NCI-H345 (cell line): ENCODE measurements at regions not wholly inside any gene's neighbourhood (a gene's known extent, or its start where the extent isn't known, plus 50 kb on each side); places are given as distances from the start of the nearest gene placed in this dataset.

ENCODE experiments used
- DNase-seq: peaks from one replicate; lab custom pipeline; 2025; lab: John Stamatoyannopoulos, UW

DNA sequence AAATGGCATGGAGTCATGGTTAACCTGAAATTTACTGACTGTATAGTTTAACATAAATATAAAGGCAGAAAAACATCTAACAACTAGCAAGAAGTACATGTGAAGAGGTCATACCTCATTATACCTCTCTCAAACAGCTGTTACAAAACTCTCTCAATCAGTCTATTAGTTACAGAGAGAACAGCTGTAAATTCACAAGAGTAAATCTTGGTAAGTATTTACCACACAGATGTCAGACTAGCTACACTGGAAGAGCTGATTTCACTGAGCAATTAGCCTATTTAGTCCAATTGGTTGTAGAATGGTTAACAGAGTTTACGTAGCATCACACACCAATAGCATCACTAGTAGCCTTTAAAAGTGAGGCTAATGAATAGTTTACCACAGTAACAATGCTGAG, 463.4 kb upstream of the USP15 start:
- no peak for DNase-seq

DNA sequence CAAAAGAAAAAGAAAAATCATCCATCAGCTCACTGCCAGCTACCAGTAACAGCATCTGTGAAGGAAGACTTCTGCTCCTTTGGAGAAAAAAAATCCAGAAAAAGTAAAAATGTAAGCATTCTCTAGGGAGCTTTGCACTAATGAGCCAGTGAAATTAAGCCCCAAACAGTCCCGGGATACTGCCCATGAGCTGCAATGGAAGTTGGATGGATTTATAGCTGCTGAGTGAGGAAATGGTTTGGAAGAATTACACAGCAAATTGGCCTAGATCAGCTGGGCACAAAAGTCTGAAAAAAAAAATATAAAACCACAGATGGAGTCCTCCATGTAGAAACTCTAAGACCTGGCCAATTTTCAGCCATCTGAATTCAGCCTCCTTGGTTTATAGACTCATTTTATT, 462.9 kb upstream of the USP15 start:
- no peak for DNase-seq

DNA sequence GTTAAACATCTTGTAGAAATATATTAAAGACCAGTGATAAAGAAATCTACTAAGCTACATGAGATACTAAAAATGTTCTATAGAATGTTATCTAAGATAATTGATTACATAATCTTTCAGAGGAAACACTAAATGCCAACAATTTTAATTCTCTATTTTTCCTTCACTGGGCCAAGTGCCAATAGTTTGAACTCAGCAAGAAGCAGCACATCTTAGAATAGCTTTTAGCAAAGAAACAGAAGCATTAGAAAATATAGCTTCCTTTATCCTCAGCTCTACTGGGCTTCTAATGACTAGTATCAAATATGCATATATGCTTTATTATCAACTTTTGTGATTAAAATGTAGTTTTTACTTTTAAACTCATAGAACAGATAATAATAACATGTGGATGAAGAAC, 461.4 kb upstream of the USP15 start:
- DNase-seq, result no peak

DNA sequence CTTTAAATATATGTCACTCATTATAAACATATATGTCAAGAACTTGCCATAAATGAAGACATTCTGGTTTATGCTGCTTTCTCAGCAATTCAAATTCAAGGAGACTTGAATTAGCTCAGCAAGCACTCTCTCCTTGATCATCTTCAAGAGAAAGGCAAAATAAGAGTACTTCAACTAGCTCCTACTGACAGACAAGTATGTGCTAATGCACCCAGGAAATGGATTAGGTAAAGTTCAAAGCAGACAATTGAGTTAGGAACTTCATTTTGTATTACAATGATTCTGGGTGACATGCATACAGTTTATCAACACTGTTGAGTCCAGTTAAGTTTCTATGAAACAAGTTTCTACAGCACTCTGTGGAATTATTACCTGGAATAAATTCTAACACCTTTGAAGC, 455.9 kb upstream of the USP15 start:
- no peak for DNase-seq

DNA sequence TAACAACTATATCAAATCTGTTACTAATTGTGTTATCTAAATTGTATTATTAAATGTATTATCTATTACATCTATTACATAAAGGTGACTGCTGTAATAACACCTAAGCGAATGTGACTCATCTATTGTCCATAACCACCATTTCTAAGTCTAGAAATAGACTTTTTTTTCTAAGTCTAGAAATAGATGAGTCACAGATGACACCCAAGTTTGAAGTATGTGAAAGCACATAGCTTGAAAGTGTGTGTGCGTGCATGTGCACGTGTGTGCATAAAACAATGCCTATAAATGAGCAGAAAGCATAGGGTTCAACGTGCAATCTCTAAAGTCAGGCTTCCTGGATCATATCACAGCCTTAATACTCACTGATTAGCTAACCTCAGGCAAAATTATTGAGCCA, 451.3 kb upstream of the USP15 start:
- DNase-seq, result no peak

DNA sequence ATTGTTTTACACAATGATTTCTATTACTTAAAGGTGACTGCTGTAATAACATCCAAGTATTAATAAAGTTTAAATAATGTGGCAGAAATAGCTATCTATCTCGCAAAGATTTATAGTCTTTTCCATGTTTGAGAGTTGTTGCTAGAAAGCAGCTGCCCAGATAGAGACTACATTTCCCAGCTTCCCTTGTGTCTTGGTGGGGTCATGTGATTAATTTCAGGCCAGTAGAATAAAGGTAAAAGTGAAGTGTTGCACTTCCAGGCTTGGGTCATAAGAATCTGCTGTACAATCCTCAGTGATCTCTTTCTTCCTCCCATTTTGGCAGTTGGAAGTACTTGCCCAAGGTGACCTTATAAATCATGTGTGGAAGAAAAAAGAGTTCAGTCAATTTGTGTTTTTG, 449.7 kb upstream of the USP15 start:
- no peak for DNase-seq

DNA sequence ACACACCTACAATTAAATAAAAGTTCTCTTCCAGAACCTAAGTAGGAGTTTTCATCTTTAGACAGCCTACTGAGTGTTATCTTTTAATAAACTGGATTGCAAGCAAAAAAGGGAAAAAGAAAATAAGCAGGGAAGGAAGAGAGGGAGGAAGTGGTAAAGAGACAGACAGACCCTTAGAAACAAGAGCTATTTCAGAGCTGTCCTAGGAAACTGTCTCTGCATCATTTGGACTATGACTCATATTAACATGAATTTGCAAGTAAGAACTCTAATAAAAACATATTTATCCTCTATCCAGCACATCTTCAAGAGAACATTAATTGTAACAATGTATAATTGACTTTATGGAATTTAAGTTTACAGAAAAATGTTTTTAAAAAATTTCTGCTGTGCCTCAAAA, 438.8 kb upstream of the USP15 start:
- no peak for DNase-seq

DNA sequence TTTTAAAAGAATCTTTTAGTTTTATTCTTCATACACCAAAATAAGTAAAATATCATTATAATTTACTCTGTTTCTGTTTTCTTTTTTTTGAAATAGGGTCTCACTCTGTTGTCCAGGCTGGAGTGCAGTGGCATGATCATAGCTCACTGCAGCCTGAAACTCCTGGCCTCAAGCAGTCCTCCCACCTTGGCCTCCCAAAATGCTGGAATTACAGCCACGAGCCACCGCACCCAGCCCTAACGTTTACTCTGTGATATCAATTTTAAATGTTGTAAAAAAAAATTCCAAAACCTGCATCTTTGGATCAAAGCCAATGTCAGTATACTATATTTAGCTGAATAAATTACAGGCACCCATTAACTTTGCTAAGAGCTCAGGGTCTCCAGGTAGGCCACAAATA, 437.1 kb upstream of the USP15 start:
- DNase-seq, result no peak

DNA sequence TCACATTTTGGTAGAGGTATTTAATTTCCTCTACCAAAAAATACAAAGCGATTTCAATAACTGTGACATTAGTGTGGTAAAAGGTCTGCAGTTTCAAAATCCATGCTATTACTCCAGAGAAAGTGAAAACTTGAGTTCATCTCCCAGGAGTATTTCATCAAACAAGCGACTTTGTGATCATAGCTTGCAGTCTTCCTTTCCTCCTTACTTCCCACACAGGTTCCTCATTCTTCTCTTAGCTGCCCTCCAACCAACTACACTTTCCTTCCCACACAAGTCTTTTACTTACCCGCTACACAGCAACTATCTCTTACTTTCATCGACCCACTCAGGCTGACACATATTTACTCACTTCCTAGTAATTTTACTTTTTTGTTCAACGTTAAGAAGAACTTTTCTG, 413.4 kb upstream of the USP15 start:
- DNase-seq, result no peak

DNA sequence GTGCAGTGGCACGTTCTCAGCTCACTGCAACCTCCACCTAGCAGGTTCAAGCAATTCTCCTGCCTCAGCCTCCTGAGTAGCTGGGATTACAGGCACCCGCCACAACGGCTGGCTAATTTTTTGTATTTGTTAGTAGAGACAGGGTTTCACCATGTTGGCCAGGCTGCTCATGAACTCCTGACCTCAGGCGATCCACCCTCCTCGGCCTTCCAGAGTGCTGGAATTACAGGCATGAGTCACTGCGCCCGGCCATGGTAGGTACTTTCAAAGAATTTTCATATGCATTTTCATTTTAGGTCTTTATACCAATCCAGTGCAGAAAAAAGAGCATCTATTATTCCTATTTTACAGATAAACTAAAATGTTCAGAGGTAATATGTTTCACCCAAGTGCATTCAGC, 411.3 kb upstream of the USP15 start:
- DNase-seq, result no peak

DNA sequence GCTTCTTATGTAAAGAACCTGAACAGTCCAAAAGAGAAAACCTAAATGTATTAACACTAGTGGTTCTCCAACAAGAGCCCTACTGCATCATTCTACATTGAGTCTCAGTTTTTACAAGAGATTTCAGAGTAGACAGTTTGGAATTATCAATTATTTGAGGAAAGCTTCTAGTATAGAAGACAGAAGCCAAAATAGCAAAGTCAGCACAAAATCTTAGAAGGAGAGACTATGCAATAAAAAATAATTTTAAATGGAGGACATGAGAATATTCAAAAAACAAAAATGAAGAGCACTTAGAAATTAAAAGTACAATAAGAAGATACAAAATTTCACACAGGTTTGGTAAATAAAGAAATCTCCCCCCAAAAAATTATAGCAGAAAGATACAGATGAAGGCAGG, 406.3 kb upstream of the USP15 start:
- DNase-seq, result no peak

DNA sequence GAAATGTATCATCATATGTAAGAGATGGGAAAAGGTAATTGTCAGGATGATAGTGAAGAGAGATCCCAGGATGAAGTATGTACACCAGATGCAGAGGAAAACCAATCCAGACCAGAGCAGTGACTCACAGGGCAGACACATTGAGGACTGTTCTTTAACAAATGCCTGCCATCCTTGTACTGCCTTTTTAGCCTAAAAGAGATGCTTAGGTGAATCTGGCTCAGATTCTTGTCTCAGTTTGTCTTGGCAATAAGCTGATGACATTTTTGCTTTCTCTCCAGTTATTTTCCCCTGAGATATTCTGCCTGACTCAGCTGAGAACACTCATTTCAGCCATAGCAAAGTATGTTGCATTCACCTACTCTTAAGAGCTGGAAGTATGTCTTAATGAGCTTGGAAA, 405.3 kb upstream of the USP15 start:
- DNase-seq, result no peak

DNA sequence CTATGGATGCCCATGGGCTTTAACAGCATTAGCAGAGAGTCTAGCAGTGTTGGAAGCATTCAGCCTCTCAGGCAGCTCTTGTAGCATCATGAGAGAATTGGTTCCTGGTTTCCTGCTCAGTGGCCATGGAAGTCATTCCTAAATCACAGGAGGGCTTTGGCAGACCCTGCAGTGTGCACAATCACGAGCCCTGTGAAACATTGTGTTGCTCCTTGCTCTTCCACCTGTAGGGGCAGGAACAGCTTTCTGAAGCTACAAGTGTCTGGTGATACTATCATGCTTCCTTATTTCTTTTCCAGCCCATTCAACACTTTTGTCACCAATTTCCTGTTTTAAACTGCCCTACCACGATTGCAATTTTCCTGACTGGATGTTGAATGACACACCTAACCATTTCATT, 402.2 kb upstream of the USP15 start:
- DNase-seq, result no peak

DNA sequence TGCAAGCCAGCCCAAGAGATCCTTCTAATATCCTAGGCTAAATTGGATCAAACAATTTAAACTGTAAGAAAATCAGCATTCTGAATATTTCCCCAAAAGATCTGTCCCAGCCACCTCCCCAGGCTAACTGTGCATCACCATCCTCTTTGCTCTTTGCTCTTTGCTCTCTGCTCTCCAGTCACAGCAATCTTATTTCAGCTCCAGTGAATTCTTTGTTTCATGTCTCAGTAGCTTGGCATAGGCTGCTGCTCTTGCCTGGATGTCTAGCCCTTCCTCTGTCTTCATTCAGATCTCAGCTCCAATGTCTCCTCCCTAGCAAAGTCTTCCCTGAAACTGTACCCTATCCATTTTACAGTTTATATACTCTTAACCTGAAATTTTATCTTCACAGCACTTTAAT, 399.8 kb upstream of the USP15 start:
- no peak for DNase-seq

DNA sequence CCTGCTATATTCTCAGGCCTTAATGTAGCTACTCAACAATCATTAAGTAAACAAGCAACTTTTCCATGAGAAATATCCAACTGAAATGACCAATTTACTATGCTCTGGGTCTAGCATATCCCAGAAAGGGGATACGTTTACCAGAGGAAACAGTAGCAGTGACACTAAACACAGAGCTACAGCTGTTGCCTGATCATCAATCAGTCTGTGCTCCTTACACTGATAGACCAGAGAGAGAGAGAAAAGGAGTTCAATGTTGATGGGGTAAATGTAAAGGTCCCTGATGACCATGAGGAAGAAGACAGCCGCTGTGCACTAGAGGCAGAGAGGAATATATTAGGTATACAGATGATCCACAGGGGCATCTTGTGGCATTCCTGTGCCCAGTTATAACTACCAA, 397.2 kb upstream of the USP15 start:
- no peak for DNase-seq

DNA sequence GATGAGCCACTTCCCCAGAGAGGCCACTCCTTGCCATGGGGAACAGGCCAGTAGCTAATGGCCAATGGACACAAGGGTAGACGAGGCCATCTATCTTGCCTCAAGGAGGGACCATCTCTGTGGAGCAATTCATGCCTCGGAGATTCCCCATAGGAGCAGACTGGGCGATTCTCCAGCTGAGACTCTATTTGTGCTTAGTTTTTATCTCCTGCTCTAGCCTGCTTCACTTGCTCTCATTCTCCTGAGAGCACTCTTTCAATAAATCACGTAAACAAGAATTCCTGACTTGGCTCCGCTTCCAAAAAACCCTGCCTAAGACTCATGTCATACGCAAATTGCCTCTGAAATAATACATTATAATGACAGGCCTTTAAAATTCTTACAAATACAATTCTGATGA, 396.4 kb upstream of the USP15 start:
- DNase-seq, result no peak

DNA sequence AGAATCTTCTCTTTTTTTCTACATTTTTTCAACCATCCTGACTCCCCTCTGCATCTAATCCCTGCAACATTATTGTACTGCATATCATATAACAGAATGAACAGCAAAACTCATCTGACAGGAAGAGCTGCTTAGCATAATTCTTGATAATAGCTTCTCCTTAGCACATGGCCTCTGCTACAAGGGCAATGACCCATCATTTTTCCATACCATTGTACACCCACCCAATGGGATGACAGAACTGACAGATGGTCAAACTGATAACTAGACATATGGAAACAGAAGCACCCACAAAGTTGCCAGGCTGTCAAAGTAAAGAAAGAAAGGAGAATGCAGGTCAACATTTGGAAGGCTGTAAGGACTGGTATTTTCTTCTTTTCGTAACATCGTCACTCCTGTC, 390.4 kb upstream of the USP15 start:
- DNase-seq, result no peak

DNA sequence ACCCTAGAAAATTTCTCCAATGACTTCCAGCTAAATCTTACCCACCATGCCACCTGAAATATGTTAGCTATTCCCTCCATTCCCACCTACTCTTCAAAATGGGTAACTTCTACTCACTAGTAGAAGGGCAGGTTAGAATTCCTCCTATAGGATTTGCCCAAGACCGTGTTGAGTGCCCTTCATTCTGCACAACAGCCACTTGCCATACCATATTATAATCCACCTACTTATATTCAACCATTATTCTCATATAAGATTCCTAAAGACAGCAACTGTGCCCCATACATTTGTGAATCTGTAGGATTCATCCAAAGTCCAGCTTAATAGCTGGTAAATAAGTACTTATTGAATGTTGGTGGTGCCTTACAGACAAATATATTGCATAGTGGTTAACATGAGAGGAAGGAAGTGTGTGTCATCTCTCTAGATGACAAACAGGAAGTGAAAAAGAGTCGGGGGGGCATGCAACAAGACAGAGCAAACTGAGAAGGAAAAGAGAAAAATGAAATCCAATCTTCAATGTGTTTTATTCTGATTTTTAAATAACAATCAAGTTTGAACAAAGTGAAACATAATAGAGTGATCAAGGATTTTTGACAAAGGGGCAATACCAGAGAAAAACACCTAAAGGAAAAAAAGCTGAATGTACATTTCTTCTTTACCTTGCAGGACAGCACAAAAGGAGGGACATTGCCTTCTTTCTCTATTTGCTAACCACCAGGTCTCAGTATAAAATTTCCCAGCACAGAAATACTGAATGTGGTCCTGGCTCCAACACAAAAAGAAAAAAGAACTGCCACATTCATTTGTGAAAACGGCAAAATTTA, 389.3 kb upstream of the USP15 start:
- DNase-seq, result no peak

DNA sequence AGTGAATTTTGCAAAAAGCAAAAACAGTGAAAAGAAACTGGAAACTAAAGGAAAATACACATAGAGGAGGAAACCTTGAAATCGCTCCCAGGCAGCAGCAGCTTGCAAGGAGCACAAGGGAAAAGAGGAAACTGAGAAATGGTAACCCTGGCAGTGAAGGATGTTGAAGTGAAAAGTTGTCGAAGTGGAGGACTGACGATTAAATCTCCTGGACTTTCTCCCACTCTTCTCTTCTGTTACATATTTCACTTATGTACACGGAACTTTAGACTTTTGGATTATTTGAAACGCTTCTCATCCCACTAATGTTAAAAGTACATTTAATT, 388.8 kb upstream of the USP15 start:
- DNase-seq, result no peak

DNA sequence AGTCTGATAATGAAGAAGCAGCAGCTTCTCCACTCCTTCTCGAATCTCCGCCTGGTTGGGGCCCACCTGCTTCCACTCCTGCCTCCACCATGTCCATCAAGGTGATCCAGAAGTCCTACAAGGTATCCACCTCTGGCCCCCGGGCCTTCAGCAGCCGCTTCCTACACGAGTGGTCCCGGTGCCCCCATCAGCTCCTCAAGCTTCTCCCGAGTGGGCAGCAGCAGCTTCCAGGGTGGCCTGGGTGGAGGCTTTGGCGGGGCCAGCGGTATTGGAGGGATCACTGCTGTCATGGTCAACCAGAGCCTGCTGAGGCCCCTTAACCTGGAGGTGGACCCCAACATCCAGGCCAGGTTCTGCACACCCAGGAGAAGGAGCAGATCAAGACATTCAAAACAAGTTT, 381.0 kb upstream of the USP15 start:
- no peak for DNase-seq

DNA sequence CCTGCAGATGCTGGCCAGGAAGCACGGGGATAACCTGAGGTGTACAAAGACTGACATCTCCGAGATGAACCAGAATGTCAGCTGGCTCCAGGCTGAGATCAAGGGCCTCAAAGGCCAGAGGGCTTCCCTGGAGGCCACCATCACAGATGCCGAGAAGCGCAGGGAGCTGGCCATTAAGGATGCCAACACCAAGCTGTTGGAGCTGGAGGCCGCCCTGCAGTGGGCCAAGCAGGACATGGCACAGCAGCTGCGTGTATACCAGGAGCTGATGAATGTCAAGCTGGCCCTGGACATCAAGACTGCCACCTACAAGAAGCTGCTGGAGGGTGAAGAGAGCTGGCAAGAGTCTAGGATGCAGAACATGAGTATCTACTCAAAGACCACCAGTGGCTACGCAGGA, 380.0 kb upstream of the USP15 start:
- DNase-seq, result no peak

DNA sequence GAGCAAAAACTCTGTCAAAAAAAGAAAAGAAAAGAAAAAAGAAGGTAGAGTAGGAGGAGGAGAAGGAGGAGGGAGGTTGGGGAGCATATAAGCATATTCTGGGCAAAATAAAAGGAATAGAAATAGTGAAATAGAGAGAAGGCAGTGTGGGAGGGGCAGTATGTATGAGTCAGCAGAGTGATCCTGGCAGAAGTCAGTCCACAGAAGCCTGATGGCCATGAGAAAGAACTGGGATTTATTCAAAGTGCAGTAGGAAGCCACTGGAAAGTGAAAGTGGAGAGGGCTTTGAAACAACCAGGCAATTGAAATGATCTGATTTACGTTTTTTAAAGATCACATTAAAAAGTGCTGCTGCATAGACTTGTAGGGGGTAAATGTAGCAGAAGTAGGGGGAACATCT, 368.6 kb upstream of the USP15 start:
- DNase-seq, result no peak

DNA sequence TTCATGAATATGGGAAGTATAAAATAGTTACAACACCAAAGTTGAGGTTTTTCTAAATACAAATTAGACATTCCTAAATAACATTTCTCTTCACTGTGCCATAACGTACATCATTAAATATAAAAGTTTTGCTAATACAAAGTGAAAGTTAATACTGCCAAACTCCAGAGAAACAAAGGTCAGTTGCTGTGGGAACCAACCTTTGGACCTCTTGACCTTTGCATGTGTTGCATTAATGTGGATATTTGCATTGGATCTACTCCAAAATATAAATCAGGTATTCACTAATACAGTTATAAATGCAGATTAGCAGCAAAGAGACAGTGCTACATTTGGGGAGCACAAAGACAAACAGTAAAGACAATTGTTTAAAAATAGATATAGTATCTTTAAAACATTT, 366.0 kb upstream of the USP15 start:
- no peak for DNase-seq

DNA sequence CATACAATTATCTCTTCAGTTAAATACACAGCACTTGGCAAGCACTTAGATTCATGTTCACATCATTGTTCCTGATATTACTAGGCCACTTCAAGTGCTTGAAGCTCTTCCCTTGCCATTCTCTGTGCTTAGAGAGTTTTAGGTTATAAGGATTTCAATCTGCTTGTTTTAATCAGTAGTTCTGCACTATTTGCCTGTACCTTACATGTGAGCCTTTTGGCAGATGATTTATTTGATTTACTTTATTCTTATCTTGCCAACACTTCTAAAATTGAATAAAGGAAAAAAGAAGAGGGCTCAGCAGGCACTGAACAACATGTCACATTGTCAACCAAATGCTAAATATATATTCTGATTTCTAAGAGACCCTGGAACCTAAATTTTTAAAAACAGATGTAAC, 363.8 kb upstream of the USP15 start:
- peak; percentile 28 for DNase-seq

DNA sequence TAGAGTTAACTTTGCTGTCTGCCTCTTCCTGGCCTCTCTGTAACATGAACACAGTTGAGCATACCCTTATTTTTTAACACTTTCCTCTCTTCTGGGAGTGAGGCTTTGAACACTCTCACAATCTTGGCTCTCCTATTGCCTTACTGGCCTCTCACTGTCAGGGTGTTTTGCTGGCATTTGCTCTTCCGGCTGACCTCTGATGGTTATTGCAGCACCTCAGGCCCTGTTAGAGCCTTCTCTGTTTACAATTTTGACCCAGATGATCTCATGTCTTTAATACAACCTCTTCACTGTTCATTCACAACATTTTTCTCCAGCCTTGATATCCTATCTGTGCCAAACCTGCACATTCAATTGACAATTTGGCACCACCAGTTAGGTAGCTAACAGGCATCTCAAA, 357.8 kb upstream of the USP15 start:
- DNase-seq, result no peak
